ENCODE measurements at regions not wholly inside any gene's neighbourhood (a gene's known extent, or its start where the extent isn't known, plus 50 kb on each side); places are given as distances from the start of the nearest gene placed in this dataset.

DNA sequence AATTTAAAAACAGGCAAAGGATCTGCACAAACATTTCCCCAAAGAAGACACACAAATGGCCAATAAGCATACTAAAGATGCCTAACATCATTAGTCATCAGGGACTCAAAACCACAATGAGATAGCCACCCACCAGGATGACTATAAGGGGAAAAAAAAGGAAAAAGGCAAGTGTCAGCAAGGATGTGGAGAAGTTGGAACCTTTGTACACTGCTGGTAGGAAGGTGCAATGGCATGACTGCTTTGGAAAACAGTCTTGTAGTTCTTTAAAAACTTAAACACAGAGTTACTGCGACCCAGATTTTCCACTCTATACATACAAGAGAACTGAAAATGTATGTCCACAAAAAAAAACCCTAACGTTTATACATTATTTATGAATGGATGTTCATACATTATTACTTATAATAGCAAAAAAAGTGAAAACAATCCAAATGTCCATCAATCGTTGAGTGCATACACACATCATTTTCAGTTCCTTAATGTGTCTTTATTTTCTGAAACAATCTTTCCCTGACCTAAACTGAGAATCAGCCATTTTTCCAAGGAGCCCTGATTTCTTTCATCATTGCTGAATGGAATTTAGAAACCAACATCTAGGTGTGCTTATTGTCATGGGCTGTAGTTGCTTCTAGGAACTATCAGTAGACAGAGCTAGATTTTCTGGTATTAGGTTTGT is 64.7 kb upstream of the TLK1 start:
- DNase-seq, result peak; percentile 64

DNA sequence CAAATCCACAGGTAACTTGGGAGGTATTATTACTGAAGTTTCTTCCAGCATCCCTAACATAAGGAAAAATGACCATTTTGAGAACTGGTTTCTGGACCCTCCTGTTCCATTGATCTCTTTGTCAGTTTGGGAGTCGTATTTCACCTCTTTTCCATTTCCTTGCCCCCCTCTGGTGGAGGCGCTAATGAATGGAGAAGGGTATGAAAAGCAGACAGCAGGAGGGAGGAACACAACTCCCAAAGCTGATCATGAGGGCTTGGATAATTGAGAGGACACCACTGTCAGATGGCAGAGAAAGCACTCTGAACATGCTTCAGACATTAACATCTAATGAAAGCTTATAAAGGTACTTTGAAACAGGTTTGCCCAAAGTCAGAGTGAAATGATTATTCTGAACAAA is 56.6 kb upstream of the TLK1 start:
- DNase-seq, result no peak

- DNase-seq, result no peak
Measured at GRCh38 chr2:171216631-171217030, 55.9 kb upstream of the TLK1 start.

GRCh38 chr2:171214093-171214492 is 53.4 kb upstream of the TLK1 start:
- no peak for DNase-seq

- DNase-seq, result peak; percentile 68
Measured at GRCh38 chr2:171210864-171211431, 50.3 kb upstream of the TLK1 start.

Measured in OCI-M1 (cell line).